Endothelial cell (in vitro differentiated cells): ENCODE measurements at regions not wholly inside any gene's neighbourhood (a gene's known extent, or its start where the extent isn't known, plus 50 kb on each side); places are given as distances from the start of the nearest gene placed in this dataset.

ENCODE experiments used
- DNase-seq: peaks from one replicate; pipeline ENCODE4 v3.0.0; 2021; ENCODE audit warnings: low spot score
- H3K27ac Mint-ChIP-seq: one replicate; pipeline ENCODE4 v1.8.0; 2021; ENCODE audit warnings: mixed read lengths, inconsistent platforms; ENCODE audit not compliant: unreplicated experiment
- H3K27me3 Mint-ChIP-seq: one replicate; pipeline ENCODE4 v1.8.0; 2021; ENCODE audit warnings: mild to moderate bottlenecking, moderate library complexity, mixed read lengths, inconsistent platforms; ENCODE audit not compliant: unreplicated experiment
- H3K36me3 Mint-ChIP-seq: one replicate; pipeline ENCODE4 v1.8.0; 2021; ENCODE audit warnings: mild to moderate bottlenecking, low read depth, mixed read lengths, inconsistent platforms; ENCODE audit not compliant: unreplicated experiment
- H3K4me1 Mint-ChIP-seq: one replicate; pipeline ENCODE4 v1.8.0; 2021; ENCODE audit warnings: mild to moderate bottlenecking, mixed read lengths, inconsistent platforms; ENCODE audit not compliant: unreplicated experiment
- H3K4me3 Mint-ChIP-seq: one replicate; pipeline ENCODE4 v1.8.0; 2021; ENCODE audit warnings: mild to moderate bottlenecking, mixed read lengths, inconsistent platforms; ENCODE audit not compliant: unreplicated experiment
- H3K9me3 Mint-ChIP-seq: one replicate; pipeline ENCODE4 v1.8.0; 2021; ENCODE audit warnings: mixed read lengths, inconsistent platforms; ENCODE audit not compliant: unreplicated experiment
- TF ChIP-seq, protein P1 (sequence below): fragments of 200-600 bp; sonication (generic); IDR thresholded peaks from one replicate; pipeline ENCODE4 v1.5.0; 2021; ENCODE audit warnings: antibody characterized with exemption; ENCODE audit not compliant: unreplicated experiment

DNA sequence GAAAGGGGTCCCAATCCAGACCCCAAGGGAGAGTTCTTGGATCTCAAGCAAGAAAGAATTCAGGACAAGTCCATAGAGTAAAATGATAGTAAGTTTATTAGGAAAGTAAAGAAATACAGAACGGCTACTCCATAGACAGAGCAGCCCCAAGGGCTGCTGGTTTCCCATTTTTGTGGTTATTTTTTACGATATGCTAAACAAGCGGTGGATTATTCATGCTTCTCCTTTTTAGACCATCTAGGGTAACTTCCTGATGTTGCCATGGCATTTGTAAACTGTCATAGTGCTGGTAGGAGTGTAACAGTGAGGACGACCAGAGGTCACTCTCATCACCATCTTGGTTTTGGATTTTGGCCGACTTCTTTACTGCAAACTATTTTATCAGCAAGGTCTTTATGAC lies 1033.4 kb downstream of the SORCS3 start:
- H3K9me3 Mint-ChIP-seq = no peaks in the 10 kb centered on the region
- H3K4me3 Mint-ChIP-seq = no peak overlapping the region
- no peak for DNase-seq
- TF ChIP-seq, protein P1, sequence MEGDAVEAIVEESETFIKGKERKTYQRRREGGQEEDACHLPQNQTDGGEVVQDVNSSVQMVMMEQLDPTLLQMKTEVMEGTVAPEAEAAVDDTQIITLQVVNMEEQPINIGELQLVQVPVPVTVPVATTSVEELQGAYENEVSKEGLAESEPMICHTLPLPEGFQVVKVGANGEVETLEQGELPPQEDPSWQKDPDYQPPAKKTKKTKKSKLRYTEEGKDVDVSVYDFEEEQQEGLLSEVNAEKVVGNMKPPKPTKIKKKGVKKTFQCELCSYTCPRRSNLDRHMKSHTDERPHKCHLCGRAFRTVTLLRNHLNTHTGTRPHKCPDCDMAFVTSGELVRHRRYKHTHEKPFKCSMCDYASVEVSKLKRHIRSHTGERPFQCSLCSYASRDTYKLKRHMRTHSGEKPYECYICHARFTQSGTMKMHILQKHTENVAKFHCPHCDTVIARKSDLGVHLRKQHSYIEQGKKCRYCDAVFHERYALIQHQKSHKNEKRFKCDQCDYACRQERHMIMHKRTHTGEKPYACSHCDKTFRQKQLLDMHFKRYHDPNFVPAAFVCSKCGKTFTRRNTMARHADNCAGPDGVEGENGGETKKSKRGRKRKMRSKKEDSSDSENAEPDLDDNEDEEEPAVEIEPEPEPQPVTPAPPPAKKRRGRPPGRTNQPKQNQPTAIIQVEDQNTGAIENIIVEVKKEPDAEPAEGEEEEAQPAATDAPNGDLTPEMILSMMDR = no peak
- H3K4me1 Mint-ChIP-seq = no peaks in the 10 kb centered on the region
- no peak overlapping the region for H3K27ac Mint-ChIP-seq
- H3K27me3 Mint-ChIP-seq = no peaks in the 10 kb centered on the region
- H3K36me3 Mint-ChIP-seq = no peaks in the 10 kb centered on the region

DNA sequence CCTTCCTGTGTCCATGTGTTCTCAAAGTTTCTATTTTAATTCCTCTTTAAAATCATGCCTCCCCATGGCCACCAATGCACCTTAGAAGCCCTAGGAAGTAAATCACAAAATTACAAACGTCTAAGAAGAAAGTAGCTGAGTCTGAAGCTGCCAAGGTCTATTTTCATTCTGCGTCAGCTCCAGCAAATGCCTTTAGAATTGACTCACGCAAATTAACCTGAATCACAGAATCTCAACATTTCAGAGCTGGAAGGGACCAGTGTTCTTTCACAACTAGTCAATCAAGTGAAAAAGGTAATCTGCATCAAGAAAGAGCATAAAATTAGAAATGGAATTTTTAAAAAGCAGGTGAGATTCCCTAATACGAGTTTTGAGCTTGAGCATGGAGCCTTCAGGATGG lies 1017.6 kb downstream of the SORCS3 start:
- Mint-ChIP-seq H3K4me3 (no peak overlapping the region), H3K27me3 (no peaks in the 10 kb centered on the region), H3K36me3 (no peaks in the 10 kb centered on the region), H3K27ac (no peak overlapping the region), H3K4me1 (peaks cover 4% of the 10 kb centered on the region), H3K9me3 (no peaks in the 10 kb centered on the region)
- DNase-seq = no peak
- TF ChIP-seq, protein P1 = no peak

DNA sequence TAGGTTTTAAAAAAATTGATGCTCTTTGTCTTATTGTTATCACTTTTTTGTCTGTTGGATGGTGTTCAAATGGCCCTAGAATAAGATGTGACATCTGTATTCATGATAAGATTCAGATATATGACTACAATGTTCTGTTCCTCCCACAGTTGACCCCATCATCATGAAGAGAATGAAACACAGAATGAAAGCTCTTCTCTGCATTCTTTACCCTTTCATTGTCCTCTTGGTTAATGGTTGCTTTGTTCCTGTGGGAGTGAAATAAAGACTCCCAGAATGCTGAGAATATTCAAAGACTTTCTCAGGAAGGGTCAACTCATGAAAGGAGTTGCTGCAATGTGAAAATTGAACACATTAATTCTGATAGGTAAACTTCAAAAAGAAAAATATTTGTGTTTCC lies 1015.8 kb downstream of the SORCS3 start:
- no peak overlapping the region for H3K4me3 Mint-ChIP-seq
- no peaks in the 10 kb centered on the region for H3K36me3 Mint-ChIP-seq
- no peaks in the 10 kb centered on the region for H3K9me3 Mint-ChIP-seq
- H3K27me3 Mint-ChIP-seq = no peaks in the 10 kb centered on the region
- TF ChIP-seq, protein P1 = no peak
- H3K4me1 Mint-ChIP-seq = peaks cover 4% of the 10 kb centered on the region
- no peak for DNase-seq
- H3K27ac Mint-ChIP-seq = no peak overlapping the region

DNA sequence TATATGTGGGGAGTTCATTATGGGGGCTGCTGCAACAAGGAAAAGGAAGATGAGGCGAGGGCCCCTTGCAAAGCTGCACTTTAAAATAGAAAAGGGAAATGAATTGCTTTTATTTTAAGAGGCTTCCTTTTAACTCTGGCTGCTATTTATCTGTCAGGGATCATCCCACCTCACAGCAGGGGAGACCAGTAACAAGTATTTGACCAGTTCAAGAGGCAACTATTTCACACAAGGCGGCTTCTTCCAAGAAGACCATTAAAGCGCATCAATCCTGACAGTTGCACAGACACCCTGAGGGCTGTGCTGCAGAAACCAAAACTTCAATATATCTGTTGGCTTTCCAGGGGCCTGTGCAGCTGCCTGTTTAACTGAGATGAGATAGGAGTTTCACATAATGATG lies 1009.2 kb downstream of the SORCS3 start:
- H3K36me3 Mint-ChIP-seq = no peaks in the 10 kb centered on the region
- H3K4me1 Mint-ChIP-seq = peaks cover 12% of the 10 kb centered on the region
- no peak for DNase-seq
- H3K9me3 Mint-ChIP-seq = no peaks in the 10 kb centered on the region
- H3K27me3 Mint-ChIP-seq = no peaks in the 10 kb centered on the region
- no peak overlapping the region for H3K27ac Mint-ChIP-seq
- no peak overlapping the region for H3K4me3 Mint-ChIP-seq
- TF ChIP-seq, protein P1 = no peak

DNA sequence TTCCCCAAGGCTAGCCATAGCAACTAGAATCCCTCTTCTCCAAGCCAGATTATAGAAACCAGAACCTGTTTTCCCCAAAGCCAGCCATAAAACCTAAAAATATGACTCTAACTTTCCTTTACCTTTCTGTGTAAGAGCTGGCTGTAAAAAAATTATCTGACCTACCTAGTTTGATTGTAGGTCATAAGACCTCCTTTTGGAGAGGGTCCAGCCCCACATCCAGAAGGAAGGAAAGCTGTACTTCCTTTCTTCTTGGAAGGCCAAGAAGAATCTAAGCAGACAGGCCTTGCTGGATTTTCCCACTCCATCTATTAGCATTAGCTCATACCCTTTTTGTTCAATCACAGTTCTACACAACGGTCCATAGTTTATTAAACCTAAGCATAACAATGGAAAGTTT lies 1006.3 kb downstream of the SORCS3 start:
- no peak for DNase-seq
- no peak overlapping the region for H3K4me3 Mint-ChIP-seq
- peaks cover 11% of the 10 kb centered on the region for H3K4me1 Mint-ChIP-seq
- H3K36me3 Mint-ChIP-seq = no peaks in the 10 kb centered on the region
- H3K27me3 Mint-ChIP-seq = no peaks in the 10 kb centered on the region
- no peaks in the 10 kb centered on the region for H3K9me3 Mint-ChIP-seq
- no peak overlapping the region for H3K27ac Mint-ChIP-seq
- TF ChIP-seq, protein P1 = no peak
